LNCaP clone FGC (cell line): ENCODE measurements at regions not wholly inside any gene's neighbourhood (a gene's known extent, or its start where the extent isn't known, plus 50 kb on each side); places are given as distances from the start of the nearest gene placed in this dataset.

Experiments
- DNase-seq: peaks from one replicate; pipeline ENCODE4 v3.0.0-alpha.2; 2011; ENCODE audit warnings: low read depth
- H3K4me3 ChIP-seq: 2 replicates; pipeline ENCODE4 v1.5.1; 2011; ENCODE audit warnings: mild to moderate bottlenecking, low read depth, low read length, control low read depth
- CTCF ChIP-seq: IDR thresholded peaks from 2 replicates; pipeline ENCODE4 v1.5.1; 2012; ENCODE audit warnings: mild to moderate bottlenecking; ENCODE audit not compliant: control insufficient read depth, insufficient read depth; ENCODE audit errors: extremely low read depth

- TF ChIP-seq CTCF = no peak
- no peak overlapping the region for H3K4me3 ChIP-seq
- no peak for DNase-seq
Observed at GRCh38 chr10:23606456-23606855, 167.6 kb downstream of the OTUD1 start.

GRCh38 chr10:23608926-23609325, 170.1 kb downstream of the OTUD1 start:
- DNase-seq = no peak
- no peak overlapping the region for H3K4me3 ChIP-seq
- TF ChIP-seq CTCF = no peak

GRCh38 chr10:23610626-23611307, 171.9 kb downstream of the OTUD1 start:
- DNase-seq = no peak
- no peak for TF ChIP-seq CTCF
- no peak overlapping the region for H3K4me3 ChIP-seq

GRCh38 chr10:23611308-23612029, 172.6 kb downstream of the OTUD1 start:
- no peak overlapping the region for H3K4me3 ChIP-seq
- DNase-seq = no peak
- no peak for TF ChIP-seq CTCF

GRCh38 chr10:23613900-23614299, 175.0 kb downstream of the OTUD1 start:
- no peak for DNase-seq
- TF ChIP-seq CTCF = no peak
- no peak overlapping the region for H3K4me3 ChIP-seq

GRCh38 chr10:23614483-23614882, 175.6 kb downstream of the OTUD1 start:
- no peak for TF ChIP-seq CTCF
- no peak overlapping the region for H3K4me3 ChIP-seq
- no peak for DNase-seq
